ENCODE measurements at regions not wholly inside any gene's neighbourhood (a gene's known extent, or its start where the extent isn't known, plus 50 kb on each side); places are given as distances from the start of the nearest gene placed in this dataset.

DNA sequence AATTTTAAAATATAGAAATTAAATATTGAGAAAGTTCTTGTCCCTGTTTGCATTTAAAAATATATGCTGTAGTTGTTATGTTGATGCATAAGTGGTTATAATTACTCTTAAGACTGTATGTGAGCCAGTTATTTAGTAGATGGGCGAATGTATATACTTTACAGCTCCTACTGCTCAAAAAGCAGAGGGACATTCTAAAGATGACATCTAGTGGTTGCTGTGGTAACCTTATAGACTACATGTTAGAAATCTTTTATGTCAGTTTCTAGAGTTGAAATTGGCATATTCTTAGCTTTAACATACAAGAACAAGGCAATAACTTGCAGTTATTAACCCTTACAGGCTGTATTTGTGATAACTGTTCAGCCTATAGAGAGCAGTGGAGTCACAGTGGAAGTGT is 160.5 kb downstream of the OLFM4 start:
- no peak for DNase-seq
- ATAC-seq, result no peak
- Histone ChIP-seq H3K9me3 (peaks cover 0 to 12% (median 0%) of the 10 kb centered on the region in 11 donors), H3K4me3 (no peak overlapping the region), H3K36me3 (no peaks in the 10 kb centered on the region), H3K27ac (no peak overlapping the region), H3K27me3 (peaks cover 0 to 23% (median 0%) of the 10 kb centered on the region in 7 donors), H3K4me1 (no peaks in the 10 kb centered on the region)
- intact Hi-C loops (cut with DNase I), result no loop called here
- TF ChIP-seq, protein P1, sequence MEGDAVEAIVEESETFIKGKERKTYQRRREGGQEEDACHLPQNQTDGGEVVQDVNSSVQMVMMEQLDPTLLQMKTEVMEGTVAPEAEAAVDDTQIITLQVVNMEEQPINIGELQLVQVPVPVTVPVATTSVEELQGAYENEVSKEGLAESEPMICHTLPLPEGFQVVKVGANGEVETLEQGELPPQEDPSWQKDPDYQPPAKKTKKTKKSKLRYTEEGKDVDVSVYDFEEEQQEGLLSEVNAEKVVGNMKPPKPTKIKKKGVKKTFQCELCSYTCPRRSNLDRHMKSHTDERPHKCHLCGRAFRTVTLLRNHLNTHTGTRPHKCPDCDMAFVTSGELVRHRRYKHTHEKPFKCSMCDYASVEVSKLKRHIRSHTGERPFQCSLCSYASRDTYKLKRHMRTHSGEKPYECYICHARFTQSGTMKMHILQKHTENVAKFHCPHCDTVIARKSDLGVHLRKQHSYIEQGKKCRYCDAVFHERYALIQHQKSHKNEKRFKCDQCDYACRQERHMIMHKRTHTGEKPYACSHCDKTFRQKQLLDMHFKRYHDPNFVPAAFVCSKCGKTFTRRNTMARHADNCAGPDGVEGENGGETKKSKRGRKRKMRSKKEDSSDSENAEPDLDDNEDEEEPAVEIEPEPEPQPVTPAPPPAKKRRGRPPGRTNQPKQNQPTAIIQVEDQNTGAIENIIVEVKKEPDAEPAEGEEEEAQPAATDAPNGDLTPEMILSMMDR (IDR thresholded peaks at IDR 0.05), result no peak
- 64 to 69% methylated on average over 1 of the region's 1 CpG for WGBS, 2 donors

DNA sequence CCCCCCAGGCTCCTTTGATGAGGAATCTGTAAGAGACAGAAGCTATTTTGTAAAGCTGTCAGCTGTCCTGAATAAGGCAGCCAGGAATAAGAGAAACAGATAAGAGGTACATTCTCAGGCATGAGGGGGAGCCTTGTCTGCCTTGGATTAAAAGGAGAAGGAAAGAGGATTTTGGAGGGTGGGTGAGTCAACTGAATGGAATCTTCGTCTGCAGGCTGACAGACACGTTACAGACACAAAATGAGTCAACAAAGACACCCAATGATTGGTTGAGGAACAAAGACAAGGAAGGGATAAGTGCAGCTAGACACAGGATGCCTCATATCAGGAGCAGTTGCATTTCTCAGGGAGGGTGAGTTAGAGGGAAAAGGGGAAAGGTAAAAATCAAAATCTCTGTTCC is 162.5 kb downstream of the OLFM4 start:
- Histone ChIP-seq H3K4me3 (no peak overlapping the region), H3K27ac (no peak overlapping the region), H3K9me3 (no peaks in the 10 kb centered on the region), H3K27me3 (peaks cover 0 to 35% (median 0%) of the 10 kb centered on the region in 7 donors), H3K36me3 (no peaks in the 10 kb centered on the region), H3K4me1 (no peaks in the 10 kb centered on the region)
- TF ChIP-seq, protein P1 (IDR thresholded peaks at IDR 0.05), result no peak
- WGBS, 2 donors, result 2 to 4% methylated on average over 2 of the region's 2 CpGs
- intact Hi-C loops (cut with DNase I), result no loop called here
- DNase-seq (no peak), ATAC-seq (no peak)

DNA sequence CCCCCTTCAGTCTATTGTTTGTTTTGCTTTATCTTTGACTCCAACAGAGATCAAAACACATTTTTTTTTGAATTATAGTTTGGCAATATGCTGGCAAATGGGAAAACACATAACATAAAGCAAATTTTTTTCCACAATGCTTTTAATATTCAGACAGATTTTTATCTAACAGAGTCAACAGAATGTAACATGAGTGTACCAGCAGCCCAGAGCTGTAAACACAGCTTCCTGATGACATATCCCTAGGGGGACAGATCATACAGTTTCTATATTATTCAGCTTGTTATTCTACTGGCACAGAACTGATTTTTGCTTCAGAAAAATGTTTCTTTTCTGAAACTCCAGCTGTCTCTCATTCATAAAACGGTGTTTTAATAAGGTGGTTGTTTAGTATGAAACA is 168.8 kb downstream of the OLFM4 start:
- WGBS, 2 donors, result 49 to 60% methylated on average over 1 of the region's 1 CpG
- Histone ChIP-seq H3K36me3 (no peaks in the 10 kb centered on the region), H3K27ac (no peak overlapping the region), H3K27me3 (peaks cover 7 to 64% (median 42%) of the 10 kb centered on the region in 7 donors), H3K4me3 (no peak overlapping the region), H3K4me1 (no peaks in the 10 kb centered on the region), H3K9me3 (no peaks in the 10 kb centered on the region)
- intact Hi-C loops (cut with DNase I), result no loop called here
- no peak for DNase-seq
- TF ChIP-seq, protein P1 (IDR thresholded peaks at IDR 0.05), result no peak
- ATAC-seq, result no peak

DNA sequence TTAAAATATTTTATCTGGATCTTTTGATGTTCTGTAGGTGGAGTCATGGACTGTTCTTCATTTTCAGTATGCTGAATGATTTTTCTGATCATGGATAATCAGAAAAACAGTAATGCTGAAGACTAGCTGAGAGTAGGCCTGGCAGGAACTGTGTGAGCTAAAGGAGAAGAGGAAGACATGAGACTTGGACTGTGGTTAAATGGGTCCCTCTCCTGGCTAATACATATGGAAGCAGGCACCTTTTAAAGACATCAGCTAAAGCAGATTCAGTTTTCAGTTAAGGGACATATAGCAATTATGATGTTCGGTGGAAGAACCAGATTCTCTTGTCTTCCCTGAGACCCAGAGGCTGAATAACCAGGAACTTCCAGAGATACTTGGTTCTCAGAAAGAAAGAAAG is 169.4 kb downstream of the OLFM4 start:
- no peaks in the 10 kb centered on the region for H3K36me3 ChIP-seq
- TF ChIP-seq, protein P1 (IDR thresholded peaks at IDR 0.05), result no peak
- intact Hi-C loops (cut with DNase I), result no loop called here
- H3K27me3 ChIP-seq, result peaks cover 7 to 64% (median 45%) of the 10 kb centered on the region in 7 donors
- H3K4me1 ChIP-seq, result no peaks in the 10 kb centered on the region
- H3K9me3 ChIP-seq, result no peaks in the 10 kb centered on the region
- DNase-seq, result no peak
- no peak overlapping the region for H3K4me3 ChIP-seq
- H3K27ac ChIP-seq, result no peak overlapping the region
- ATAC-seq, result no peak
- 75 to 86% methylated on average over 1 of the region's 1 CpG for WGBS, 2 donors
